Muscle layer of colon (tissue), 2 donors: ENCODE measurements at regions not wholly inside any gene's neighbourhood (a gene's known extent, or its start where the extent isn't known, plus 50 kb on each side); places are given as distances from the start of the nearest gene placed in this dataset.
"Not testable (repeated sequence)": the region's sequence is repeated elsewhere in the genome, so short reads cannot be mapped to it uniquely, and the experiment has no call there.

ENCODE experiments used
- H3K27ac ChIP-seq: one replicate; pipeline ENCODE4 v1.7.0; 2013; ENCODE audit warnings: low read depth, mild to moderate bottlenecking, low read length, moderate library complexity
- H3K27me3 ChIP-seq, 2 donors: one replicate each; pipeline ENCODE4 v1.7.0; 2013; ENCODE audit warnings: low read length in 2 of 2, mild to moderate bottlenecking in 2 of 2; ENCODE audit not compliant: insufficient read depth in 2 of 2, control insufficient read depth in 1 of 2
- H3K36me3 ChIP-seq: one replicate; pipeline ENCODE4 v1.7.0; 2013; ENCODE audit warnings: mild to moderate bottlenecking, low read length; ENCODE audit not compliant: insufficient read depth
- H3K4me1 ChIP-seq: one replicate; pipeline ENCODE4 v1.7.0; 2013; ENCODE audit warnings: mild to moderate bottlenecking, low read length; ENCODE audit not compliant: insufficient read depth
- H3K4me3 ChIP-seq, 2 donors: one replicate each; pipeline ENCODE4 v1.7.0; 2013; ENCODE audit warnings: low read length in 2 of 2, low read depth in 1 of 2, mild to moderate bottlenecking in 1 of 2, moderate library complexity in 1 of 2
- H3K9ac ChIP-seq: one replicate; pipeline ENCODE4 v1.7.0; 2013; ENCODE audit warnings: low read length
- H3K9me3 ChIP-seq: one replicate; pipeline ENCODE4 v1.7.0; 2013; ENCODE audit warnings: mild to moderate bottlenecking, low read length
- donor health status: abdominal sarcoma.
- donor health status: Adenocarcinoma of cecum.

DNA sequence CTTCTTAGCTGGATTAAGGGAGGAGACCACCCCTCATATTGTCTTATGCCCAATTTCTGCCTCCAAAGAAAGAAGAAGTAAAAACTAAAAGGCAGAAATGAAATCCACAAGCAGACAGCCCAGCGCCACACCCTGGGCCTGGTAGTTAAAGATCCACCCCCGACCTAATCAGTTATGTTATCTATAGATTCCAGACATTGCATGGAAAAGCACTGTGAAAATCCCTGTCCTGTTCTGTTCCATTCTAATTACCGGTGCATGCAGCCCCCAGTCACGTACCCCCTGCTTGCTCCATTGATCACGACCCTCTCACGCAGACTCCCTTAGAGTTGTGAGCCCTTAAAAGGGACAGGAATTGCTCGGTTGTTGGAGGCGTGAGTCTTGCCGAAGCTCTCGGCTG lies 85.7 kb upstream of the METAP2 start:
- H3K4me1 ChIP-seq, result peaks cover 18% of the 10 kb centered on the region
- H3K27me3 ChIP-seq, H3K4me3 ChIP-seq, H3K27ac ChIP-seq, H3K9me3 ChIP-seq, H3K36me3 ChIP-seq, H3K9ac ChIP-seq: not testable (repeated sequence)

DNA sequence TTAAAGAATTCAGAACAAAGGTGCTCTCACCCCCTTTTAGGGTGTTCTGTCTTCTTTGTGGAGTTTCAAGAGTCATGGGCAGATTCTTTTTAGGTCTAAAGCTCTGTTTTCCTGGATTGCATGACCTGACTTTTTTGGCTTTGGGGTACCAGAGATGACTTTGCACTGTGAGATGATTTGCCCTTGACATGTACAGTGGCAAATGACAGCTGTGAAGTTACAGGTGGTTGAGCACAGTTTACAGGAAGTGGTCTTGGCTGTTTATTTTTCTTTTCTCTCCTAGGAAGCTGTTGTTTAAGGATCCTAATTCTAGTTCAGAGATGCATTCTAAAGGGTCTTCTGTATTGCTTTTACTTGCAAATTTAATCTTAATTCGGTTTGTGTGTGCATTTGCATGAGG lies 83.8 kb upstream of the METAP2 start:
- H3K36me3 ChIP-seq, result no peaks in the 10 kb centered on the region
- no peaks in the 10 kb centered on the region for H3K9me3 ChIP-seq
- H3K9ac ChIP-seq, result no peak overlapping the region

DNA sequence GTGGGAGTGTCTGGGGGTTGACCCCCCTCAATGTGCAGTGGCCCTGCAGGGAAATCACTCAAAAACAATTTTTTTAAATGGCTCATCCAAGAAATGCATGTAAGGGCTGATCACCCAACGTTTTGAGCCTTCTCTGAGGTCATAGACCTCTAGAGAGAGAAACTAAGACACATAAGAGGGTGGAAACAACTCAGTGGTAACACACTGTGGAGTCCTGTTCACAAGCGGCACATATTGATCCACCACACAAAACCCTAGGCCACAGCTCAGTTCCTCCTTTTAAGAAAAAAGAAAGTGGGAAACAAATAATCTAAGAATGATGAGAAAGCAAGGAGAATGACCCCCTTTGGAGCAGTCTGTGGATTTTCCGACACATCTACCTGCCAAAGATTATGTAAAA lies 83.0 kb upstream of the METAP2 start:
- H3K9me3 ChIP-seq, result no peaks in the 10 kb centered on the region
- no peak overlapping the region for H3K9ac ChIP-seq
- H3K27ac ChIP-seq, result no peak overlapping the region
- no peak overlapping the region for H3K4me3 ChIP-seq
- no peaks in the 10 kb centered on the region for H3K27me3 ChIP-seq
- no peaks in the 10 kb centered on the region for H3K36me3 ChIP-seq
- peaks cover 9% of the 10 kb centered on the region for H3K4me1 ChIP-seq

More for the DNA sequence above, 83.8 kb upstream of the METAP2 start:
- H3K4me3 ChIP-seq, result no peak overlapping the region
- no peaks in the 10 kb centered on the region for H3K27me3 ChIP-seq
- peaks cover 2% of the 10 kb centered on the region for H3K4me1 ChIP-seq
- no peak overlapping the region for H3K27ac ChIP-seq

DNA sequence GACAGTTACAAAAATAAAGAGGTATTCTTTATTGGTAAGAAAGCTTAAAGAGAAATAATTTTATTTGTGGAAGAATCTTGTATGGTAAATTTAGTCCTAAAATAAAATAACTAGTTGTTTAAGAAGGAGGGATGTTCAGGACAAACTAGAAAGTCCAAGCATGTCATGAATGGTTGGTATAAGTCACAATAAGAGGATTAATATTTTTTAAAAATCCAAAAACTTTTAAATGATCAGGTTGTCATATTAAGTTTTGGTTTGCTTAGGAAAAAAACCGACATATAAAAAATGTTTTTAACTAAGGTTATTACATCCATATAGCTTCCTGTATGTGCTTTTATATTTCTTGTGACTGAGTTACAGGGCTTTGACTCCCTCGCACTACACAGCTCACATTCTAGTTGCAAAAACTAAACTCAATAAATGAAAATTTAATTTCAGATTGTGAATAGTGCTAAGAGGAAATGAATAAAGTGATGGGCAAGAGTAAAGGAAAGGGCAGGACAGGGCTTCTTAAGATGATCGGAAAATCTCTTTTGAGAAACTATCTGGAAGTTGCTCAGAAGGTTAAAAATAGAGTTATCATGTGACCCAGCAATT lies 80.7 kb upstream of the METAP2 start:
- Histone ChIP-seq H3K9me3 (no peaks in the 10 kb centered on the region), H3K36me3 (no peaks in the 10 kb centered on the region), H3K9ac (no peak overlapping the region), H3K4me3 (no peak overlapping the region), H3K27me3 (no peaks in the 10 kb centered on the region), H3K4me1 (peaks cover 10% of the 10 kb centered on the region), H3K27ac (no peak overlapping the region)

DNA sequence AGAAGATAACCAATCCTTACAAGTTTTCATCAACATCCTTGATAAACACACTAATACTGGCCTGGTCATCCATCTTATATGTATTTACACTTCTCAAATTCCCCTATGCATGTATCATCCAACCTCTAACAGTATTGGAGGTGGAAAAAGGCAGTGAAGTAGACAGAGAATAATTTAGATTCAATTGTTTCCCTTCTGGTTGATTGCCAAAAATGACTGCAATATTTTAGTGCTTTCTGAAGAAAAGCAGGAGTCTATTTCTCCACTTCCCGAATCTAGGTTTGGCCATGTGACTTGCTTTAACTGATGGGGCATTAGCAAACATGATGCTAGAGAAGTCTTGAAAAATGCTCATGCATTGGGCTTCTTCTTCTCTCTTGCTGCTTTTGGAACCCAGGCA lies 78.3 kb upstream of the METAP2 start:
- Histone ChIP-seq H3K4me3 (no peak overlapping the region), H3K9ac (no peak overlapping the region), H3K27ac (peak overlapping the region; percentile 17), H3K36me3 (no peaks in the 10 kb centered on the region), H3K9me3 (no peaks in the 10 kb centered on the region), H3K27me3 (no peaks in the 10 kb centered on the region), H3K4me1 (peaks cover 10% of the 10 kb centered on the region)

DNA sequence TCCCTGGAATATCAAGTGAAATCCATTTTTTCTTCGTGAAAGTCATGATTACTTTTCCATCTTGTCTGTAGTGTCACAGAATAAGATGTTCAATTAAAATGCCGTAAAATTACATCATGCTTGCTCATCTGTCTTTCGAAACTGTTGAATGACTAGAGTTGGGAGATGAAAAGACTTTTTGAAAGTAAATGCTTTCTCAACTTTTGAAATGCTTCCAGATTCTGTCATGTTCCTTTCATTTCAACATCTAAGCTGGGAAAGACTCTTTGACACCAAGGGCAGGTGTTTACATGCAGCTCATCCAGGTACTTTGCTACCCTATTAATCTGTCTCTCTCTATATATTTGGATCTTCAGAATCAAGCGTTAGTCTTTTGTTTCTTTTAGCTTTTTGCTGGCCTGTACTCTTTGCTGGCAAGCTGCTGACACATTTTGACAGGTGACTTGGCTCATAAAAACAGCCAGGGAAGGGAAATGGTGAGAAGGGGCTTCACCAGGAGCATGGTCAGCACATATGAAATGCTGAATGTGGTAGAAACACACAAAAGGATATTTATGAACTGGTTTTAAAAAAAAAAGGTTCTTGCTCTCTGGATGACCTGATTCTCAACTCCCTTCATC lies 77.0 kb upstream of the METAP2 start:
- H3K27me3 ChIP-seq, result no peaks in the 10 kb centered on the region
- H3K27ac ChIP-seq, result no peak overlapping the region
- H3K9ac ChIP-seq, result no peak overlapping the region
- no peaks in the 10 kb centered on the region for H3K36me3 ChIP-seq
- H3K9me3 ChIP-seq, result no peaks in the 10 kb centered on the region
- H3K4me1 ChIP-seq, result peaks cover 10% of the 10 kb centered on the region
- H3K4me3 ChIP-seq, result no peak overlapping the region

DNA sequence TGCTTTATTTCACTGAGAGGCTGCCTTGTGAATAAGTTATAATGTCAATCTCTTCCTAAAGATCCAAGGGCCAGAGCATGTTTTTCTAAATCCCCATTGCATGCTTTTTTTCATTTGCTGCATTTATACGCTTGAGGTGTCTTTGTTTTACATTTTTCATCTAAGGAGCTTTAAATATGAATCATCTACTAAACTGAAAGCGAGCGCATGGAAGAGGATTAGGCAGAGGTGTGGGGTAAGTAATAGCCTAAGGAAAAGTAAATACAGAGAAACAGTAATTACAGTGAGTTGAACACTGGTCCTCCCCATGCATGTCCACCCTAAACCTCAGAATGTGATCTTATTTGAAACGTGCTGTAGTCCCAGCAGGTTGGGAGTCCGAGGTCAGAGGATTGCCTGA lies 76.4 kb upstream of the METAP2 start:
- H3K27me3 ChIP-seq, result no peaks in the 10 kb centered on the region
- H3K9ac ChIP-seq, result no peak overlapping the region
- H3K27ac ChIP-seq, result no peak overlapping the region
- no peak overlapping the region for H3K4me3 ChIP-seq
- peaks cover 10% of the 10 kb centered on the region for H3K4me1 ChIP-seq
- no peaks in the 10 kb centered on the region for H3K9me3 ChIP-seq
- no peaks in the 10 kb centered on the region for H3K36me3 ChIP-seq

DNA sequence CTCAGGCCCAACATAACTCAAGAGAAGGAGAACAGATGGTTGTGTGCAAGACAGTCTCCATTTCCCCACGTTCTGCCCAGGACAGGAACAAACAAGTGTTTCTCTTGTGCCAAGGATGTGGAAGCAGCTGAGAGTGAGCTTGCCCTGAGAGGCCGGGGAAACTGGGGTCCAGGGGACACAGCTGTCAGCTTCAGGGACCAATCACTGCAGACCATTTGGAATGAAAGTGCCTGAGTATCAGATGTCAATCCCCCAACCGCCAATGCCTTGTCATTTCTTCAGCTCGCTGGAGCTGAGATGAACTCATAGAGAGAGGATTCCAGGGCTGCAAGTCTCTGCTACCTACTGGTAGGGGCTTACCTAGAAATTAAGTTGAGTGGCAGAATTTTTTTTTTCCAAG lies 71.9 kb upstream of the METAP2 start:
- no peak overlapping the region for H3K4me3 ChIP-seq
- no peaks in the 10 kb centered on the region for H3K27me3 ChIP-seq
- H3K9me3 ChIP-seq, result no peaks in the 10 kb centered on the region
- H3K4me1 ChIP-seq, result no peaks in the 10 kb centered on the region
- no peaks in the 10 kb centered on the region for H3K36me3 ChIP-seq
- H3K9ac ChIP-seq, result no peak overlapping the region
- H3K27ac ChIP-seq, result no peak overlapping the region

DNA sequence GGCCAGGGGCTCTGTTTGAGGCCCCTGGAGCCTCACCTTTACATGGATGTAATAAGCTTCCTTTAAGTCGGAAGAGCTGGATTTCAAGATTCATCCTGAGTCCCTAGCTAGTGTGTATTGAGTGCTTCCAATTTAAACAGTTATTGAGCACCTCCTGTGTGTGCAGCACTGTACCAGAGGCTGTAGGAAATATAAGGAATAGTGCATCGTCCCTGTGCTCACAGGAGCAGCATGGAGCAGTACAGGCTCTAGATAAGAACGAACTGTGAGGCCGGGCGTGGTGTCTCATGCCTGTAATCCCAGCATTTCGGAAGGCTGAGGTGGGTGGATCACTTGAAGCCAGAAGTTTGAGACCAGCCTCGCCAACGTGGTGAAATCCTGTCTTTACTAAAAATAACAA lies 65.8 kb upstream of the METAP2 start:
- no peaks in the 10 kb centered on the region for H3K9me3 ChIP-seq
- H3K27ac ChIP-seq, result no peak overlapping the region
- no peaks in the 10 kb centered on the region for H3K36me3 ChIP-seq
- no peaks in the 10 kb centered on the region for H3K4me1 ChIP-seq
- H3K4me3 ChIP-seq, result no peak overlapping the region
- no peak overlapping the region for H3K9ac ChIP-seq
- no peaks in the 10 kb centered on the region for H3K27me3 ChIP-seq

DNA sequence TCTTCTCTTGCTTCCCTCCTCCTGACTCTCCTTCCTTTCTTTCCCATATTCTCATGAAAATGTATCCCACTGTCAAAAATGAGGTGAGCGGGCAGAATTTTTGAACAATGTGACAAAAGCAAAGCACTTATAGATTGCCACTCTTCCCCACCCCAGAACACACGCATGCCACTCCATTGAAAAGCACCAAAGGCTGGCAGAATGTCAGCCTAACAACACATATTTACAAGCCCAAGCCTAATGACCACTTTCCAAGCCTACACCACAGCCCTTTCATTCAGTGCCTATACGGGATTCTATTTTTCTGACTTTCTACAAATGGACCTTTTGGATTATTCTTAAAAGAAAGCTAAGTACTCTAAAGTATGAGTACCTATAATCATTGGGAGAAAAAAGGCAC lies 62.9 kb upstream of the METAP2 start:
- Histone ChIP-seq H3K4me1 (no peaks in the 10 kb centered on the region), H3K36me3 (no peaks in the 10 kb centered on the region), H3K4me3 (no peak overlapping the region), H3K27me3 (no peaks in the 10 kb centered on the region), H3K9me3 (no peaks in the 10 kb centered on the region), H3K27ac (no peak overlapping the region), H3K9ac (no peak overlapping the region)

DNA sequence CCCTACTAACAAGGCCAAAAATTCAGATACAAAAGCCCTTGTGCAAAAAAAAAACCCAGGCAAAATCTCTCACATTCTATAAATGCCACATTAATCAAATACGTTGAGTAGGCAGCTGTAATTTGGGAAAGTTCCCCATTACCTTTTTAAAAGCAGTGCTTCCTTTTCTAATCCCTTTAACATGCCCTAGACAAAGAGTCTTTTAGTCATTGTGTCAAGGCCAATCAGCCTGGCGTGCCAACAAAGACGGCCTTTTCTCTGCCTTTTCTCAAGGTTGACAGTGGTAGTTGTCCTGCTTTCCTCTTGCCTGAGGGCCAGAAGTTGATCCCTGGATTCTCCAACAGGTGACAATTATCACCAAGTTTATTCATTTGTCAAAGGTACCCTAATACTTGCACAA lies 62.5 kb upstream of the METAP2 start:
- Histone ChIP-seq H3K9ac (no peak overlapping the region), H3K27ac (no peak overlapping the region), H3K4me1 (no peaks in the 10 kb centered on the region), H3K4me3 (no peak overlapping the region), H3K27me3 (no peaks in the 10 kb centered on the region), H3K9me3 (no peaks in the 10 kb centered on the region), H3K36me3 (no peaks in the 10 kb centered on the region)
